GM12878 (cell line): ENCODE measurements at regions not wholly inside any gene's neighbourhood (a gene's known extent, or its start where the extent isn't known, plus 50 kb on each side); places are given as distances from the start of the nearest gene placed in this dataset.

Source experiments
- ATAC-seq: fragments of 200-7000 bp; cut with Tn5 transposase; 3 replicates; pipeline ENCODE4 v1.9.1; 2020; ENCODE audit warnings: mild to moderate bottlenecking, moderate library complexity
- BruUV-seq: library from RNA; stranded (reverse); fragments of 400-500 nt; replicated peaks from 2 replicates; lab custom pipeline; 2021; lab: Mats Ljungman, UMichigan
- CTCF ChIA-PET: fragments of 300-600 bp; sonication (Branson Sonifier 250); formaldehyde crosslinking; extraction: SDS; loops from one replicate; lab custom pipeline; 2021; ENCODE audit warnings: inconsistent platforms; lab: Yijun Ruan, JAX
- POLR2A ChIA-PET: fragments of 350-600 bp; formaldehyde crosslinking; extraction: SDS; loops from one replicate; lab custom pipeline; 2021; ENCODE audit warnings: inconsistent platforms; lab: Charles Lee
- RAD21 ChIA-PET: fragments of 300-600 bp; sonication (Branson Sonifier 250); formaldehyde crosslinking; loops from one replicate; lab custom pipeline; 2023; ENCODE audit warnings: antibody characterized with exemption; ENCODE audit not compliant: unreplicated experiment; lab: Charles Lee
- SMC1A ChIA-PET: fragments of 300-600 bp; sonication (Branson Sonifier 250); formaldehyde crosslinking; loops from one replicate; lab custom pipeline; 2023; ENCODE audit not compliant: unreplicated experiment, uncharacterized antibody; lab: Charles Lee
- DNase-seq: peaks from one replicate; pipeline ENCODE4 v3.0.0-alpha.2; 2011; ENCODE audit warnings: low read depth, low spot score
- FAIRE-seq: peaks from 3 replicates; lab custom pipeline; 2011; peaks lifted over from hg19 to GRCh38; lab: Jason Lieb, UNC
- H2AFZ ChIP-seq: 2 replicates; pipeline ENCODE4 v1.6.0; 2011; ENCODE audit warnings: low read depth, low read length, control low read depth; ENCODE audit not compliant: control insufficient read depth
- H3K27ac ChIP-seq: 2 replicates; pipeline ENCODE4 v1.5.1; 2011; ENCODE audit warnings: control low read depth; ENCODE audit not compliant: control insufficient read depth, insufficient read depth
- H3K27me3 ChIP-seq, 2 experiments: replicated peaks in 1 of 2; 2 replicates each; pipeline versions ENCODE4 v1.6.0 to v1.6.1; 2011; ENCODE audit warnings: low read length in 1 of 2; ENCODE audit not compliant: control insufficient read depth in 2 of 2, insufficient read depth in 2 of 2
- H3K36me3 ChIP-seq, 2 experiments: 2 replicates each; pipeline ENCODE4 v1.5.1; 2011; ENCODE audit warnings: low read length in 1 of 2; ENCODE audit not compliant: control insufficient read depth in 2 of 2, insufficient read depth in 2 of 2
- H3K4me1 ChIP-seq: 2 replicates; pipeline ENCODE4 v1.6.1; 2011; ENCODE audit warnings: mild to moderate bottlenecking, low read length, moderate library complexity, mixed read lengths; ENCODE audit not compliant: control insufficient read depth, insufficient read depth
- H3K4me2 ChIP-seq: 2 replicates; pipeline ENCODE4 v1.6.0; 2011; ENCODE audit warnings: control low read depth; ENCODE audit not compliant: control insufficient read depth, insufficient read depth
- H3K4me3 ChIP-seq: fragments of 200-600 bp; sonication (generic); 2 replicates; pipeline ENCODE4 v1.5.1; 2016
- H3K79me2 ChIP-seq: 2 replicates; pipeline ENCODE4 v1.6.0; 2011; ENCODE audit warnings: low read length; ENCODE audit not compliant: control insufficient read depth, insufficient read depth
- H3K9ac ChIP-seq: 2 replicates; pipeline ENCODE4 v1.8.0; 2011; ENCODE audit warnings: low read length, control low read depth, mixed read lengths; ENCODE audit not compliant: control insufficient read depth, insufficient read depth
- H3K9me3 ChIP-seq: replicated peaks from 3 replicates; pipeline ENCODE4 v1.5.1; 2011; ENCODE audit warnings: mild to moderate bottlenecking, low read length; ENCODE audit not compliant: control insufficient read depth, insufficient read depth
- H4K20me1 ChIP-seq: 2 replicates; pipeline ENCODE4 v1.6.0; 2011; ENCODE audit not compliant: control insufficient read depth, insufficient read depth
- ELK1 ChIP-seq: IDR thresholded peaks from 2 replicates; pipeline ENCODE4 v1.6.1; 2012; ENCODE audit warnings: low read depth, low read length, improper control_type of control experiment
- HDGF ChIP-seq: fragments of 450-650 bp; IDR thresholded peaks from 2 replicates; pipeline ENCODE4 v1.6.1; 2016; ENCODE audit warnings: antibody characterized with exemption
- PAX8 ChIP-seq: fragments of 450-650 bp; IDR thresholded peaks from 2 replicates; pipeline ENCODE4 v1.6.1; 2017; ENCODE audit warnings: mild to moderate bottlenecking, moderate library complexity
- RUNX3 ChIP-seq: IDR thresholded peaks from 2 replicates; pipeline ENCODE4 v1.6.1; 2012; ENCODE audit warnings: low read length, inconsistent platforms
- SIN3A ChIP-seq: IDR thresholded peaks from 2 replicates; pipeline ENCODE4 v1.6.1; 2012; ENCODE audit warnings: low read depth, low read length, improper control_type of control experiment
- USF1 ChIP-seq: IDR thresholded peaks from 2 replicates; pipeline ENCODE4 v1.6.1; 2011; ENCODE audit warnings: borderline replicate concordance, low read depth, mild to moderate bottlenecking, moderate library complexity, mixed read lengths, low read length; ENCODE audit not compliant: insufficient read depth; ENCODE audit errors: extremely low read length
- WGBS: methylation state at CpG from one replicate; pipeline ENCODE4 v1.1.6; 2016; ENCODE audit warnings: low lambda C conversion rate; ENCODE audit not compliant: insufficient replicate concordance, insufficient coverage; ENCODE audit errors: missing lambda C conversion rate; 5-methylcytosine and 5-hydroxymethylcytosine counted together
- in situ Hi-C: fragments of 300-500 bp; cut with MboI; formaldehyde crosslinking; loops from 9 replicates; pipeline ENCODE4 v1.14.3; 2018; ENCODE audit warnings: mixed read lengths
- intact Hi-C: fragments of 100-400 bp; cut with micrococcal nuclease; formaldehyde crosslinking; loops from one replicate; pipeline ENCODE4 v1.14.2; 2022; ENCODE audit not compliant: unreplicated experiment
- TF ChIP-seq, protein P1 (sequence below): IDR thresholded peaks from 2 replicates; pipeline ENCODE4 v1.6.1; 2012; ENCODE audit warnings: improper control_type of control experiment, low read depth, low read length; ENCODE audit not compliant: insufficient replicate concordance
- TF ChIP-seq, protein P2 (sequence below): fragments of 450-650 bp; formaldehyde crosslinking; IDR thresholded peaks from 2 replicates; pipeline ENCODE4 v1.4.0; 2022; ENCODE audit warnings: mild to moderate bottlenecking, moderate library complexity
- TF ChIP-seq, protein P3 (sequence below): fragments of 150-350 bp; IDR thresholded peaks from 2 replicates; pipeline ENCODE4 v1.6.1; 2014; ENCODE audit warnings: mild to moderate bottlenecking, low read depth, low read length

DNA sequence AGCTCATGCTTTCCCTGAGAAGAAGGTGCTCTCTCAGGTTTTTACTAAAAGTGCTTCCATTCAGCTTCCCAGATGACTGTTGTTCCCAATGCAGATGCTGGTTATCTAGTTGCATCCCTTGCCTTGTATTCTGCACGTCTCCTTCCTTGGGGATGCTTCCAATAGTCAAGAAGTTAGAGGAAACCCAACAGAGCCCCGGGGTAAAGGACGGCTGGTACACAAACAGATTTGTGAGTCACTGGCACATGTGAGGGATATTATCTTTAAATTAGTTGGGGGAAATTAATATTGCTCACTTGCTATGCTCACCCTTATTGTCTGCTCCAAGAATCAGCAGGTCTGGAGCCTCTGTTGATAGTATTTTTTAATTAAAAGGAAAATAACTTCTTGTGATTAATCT is 465.2 kb upstream of the BOD1L1 start:
- POLR2A ChIA-PET = no interaction called here
- intact Hi-C loops = no loop called here
- no peak for FAIRE-seq
- H3K79me2 ChIP-seq = no peaks in the 10 kb centered on the region
- no peak for ATAC-seq
- DNase-seq = no peak
- no peaks in the 10 kb centered on the region for H3K36me3 ChIP-seq
- H4K20me1 ChIP-seq = no peaks in the 10 kb centered on the region
- H3K4me3 ChIP-seq = no peak overlapping the region
- in situ Hi-C loops = no loop called here
- H2AFZ ChIP-seq = no peak overlapping the region
- no TSS peak for BruUV-seq
- no peaks in the 10 kb centered on the region for H3K9me3 ChIP-seq
- H3K9ac ChIP-seq = no peak overlapping the region
- H3K4me1 ChIP-seq = no peaks in the 10 kb centered on the region
- SMC1A ChIA-PET = no interaction called here
- RAD21 ChIA-PET = no interaction called here
- H3K27ac ChIP-seq = no peak overlapping the region
- no peak overlapping the region for H3K4me2 ChIP-seq
- WGBS = 10% methylated on average over 3 of the region's 3 CpGs
- H3K27me3 ChIP-seq = no peaks in the 10 kb centered on the region; a peak in 1 of 4 replicates
- CTCF ChIA-PET = interaction anchor here (0.6 kb wide), 1 partner anchor 1789 kb away, joined by 3 read pairs; no protein-coding TSS in a partner anchor
- TF ChIP-seq ELK1 (no peak), RUNX3 (no peak), HDGF (no peak), SIN3A (no peak), USF1 (no peak), PAX8 (no peak)
- TF ChIP-seq, protein P1, sequence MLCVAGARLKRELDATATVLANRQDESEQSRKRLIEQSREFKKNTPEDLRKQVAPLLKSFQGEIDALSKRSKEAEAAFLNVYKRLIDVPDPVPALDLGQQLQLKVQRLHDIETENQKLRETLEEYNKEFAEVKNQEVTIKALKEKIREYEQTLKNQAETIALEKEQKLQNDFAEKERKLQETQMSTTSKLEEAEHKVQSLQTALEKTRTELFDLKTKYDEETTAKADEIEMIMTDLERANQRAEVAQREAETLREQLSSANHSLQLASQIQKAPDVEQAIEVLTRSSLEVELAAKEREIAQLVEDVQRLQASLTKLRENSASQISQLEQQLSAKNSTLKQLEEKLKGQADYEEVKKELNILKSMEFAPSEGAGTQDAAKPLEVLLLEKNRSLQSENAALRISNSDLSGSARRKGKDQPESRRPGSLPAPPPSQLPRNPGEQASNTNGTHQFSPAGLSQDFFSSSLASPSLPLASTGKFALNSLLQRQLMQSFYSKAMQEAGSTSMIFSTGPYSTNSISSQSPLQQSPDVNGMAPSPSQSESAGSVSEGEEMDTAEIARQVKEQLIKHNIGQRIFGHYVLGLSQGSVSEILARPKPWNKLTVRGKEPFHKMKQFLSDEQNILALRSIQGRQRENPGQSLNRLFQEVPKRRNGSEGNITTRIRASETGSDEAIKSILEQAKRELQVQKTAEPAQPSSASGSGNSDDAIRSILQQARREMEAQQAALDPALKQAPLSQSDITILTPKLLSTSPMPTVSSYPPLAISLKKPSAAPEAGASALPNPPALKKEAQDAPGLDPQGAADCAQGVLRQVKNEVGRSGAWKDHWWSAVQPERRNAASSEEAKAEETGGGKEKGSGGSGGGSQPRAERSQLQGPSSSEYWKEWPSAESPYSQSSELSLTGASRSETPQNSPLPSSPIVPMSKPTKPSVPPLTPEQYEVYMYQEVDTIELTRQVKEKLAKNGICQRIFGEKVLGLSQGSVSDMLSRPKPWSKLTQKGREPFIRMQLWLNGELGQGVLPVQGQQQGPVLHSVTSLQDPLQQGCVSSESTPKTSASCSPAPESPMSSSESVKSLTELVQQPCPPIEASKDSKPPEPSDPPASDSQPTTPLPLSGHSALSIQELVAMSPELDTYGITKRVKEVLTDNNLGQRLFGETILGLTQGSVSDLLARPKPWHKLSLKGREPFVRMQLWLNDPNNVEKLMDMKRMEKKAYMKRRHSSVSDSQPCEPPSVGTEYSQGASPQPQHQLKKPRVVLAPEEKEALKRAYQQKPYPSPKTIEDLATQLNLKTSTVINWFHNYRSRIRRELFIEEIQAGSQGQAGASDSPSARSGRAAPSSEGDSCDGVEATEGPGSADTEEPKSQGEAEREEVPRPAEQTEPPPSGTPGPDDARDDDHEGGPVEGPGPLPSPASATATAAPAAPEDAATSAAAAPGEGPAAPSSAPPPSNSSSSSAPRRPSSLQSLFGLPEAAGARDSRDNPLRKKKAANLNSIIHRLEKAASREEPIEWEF = no peak
- TF ChIP-seq, protein P2, sequence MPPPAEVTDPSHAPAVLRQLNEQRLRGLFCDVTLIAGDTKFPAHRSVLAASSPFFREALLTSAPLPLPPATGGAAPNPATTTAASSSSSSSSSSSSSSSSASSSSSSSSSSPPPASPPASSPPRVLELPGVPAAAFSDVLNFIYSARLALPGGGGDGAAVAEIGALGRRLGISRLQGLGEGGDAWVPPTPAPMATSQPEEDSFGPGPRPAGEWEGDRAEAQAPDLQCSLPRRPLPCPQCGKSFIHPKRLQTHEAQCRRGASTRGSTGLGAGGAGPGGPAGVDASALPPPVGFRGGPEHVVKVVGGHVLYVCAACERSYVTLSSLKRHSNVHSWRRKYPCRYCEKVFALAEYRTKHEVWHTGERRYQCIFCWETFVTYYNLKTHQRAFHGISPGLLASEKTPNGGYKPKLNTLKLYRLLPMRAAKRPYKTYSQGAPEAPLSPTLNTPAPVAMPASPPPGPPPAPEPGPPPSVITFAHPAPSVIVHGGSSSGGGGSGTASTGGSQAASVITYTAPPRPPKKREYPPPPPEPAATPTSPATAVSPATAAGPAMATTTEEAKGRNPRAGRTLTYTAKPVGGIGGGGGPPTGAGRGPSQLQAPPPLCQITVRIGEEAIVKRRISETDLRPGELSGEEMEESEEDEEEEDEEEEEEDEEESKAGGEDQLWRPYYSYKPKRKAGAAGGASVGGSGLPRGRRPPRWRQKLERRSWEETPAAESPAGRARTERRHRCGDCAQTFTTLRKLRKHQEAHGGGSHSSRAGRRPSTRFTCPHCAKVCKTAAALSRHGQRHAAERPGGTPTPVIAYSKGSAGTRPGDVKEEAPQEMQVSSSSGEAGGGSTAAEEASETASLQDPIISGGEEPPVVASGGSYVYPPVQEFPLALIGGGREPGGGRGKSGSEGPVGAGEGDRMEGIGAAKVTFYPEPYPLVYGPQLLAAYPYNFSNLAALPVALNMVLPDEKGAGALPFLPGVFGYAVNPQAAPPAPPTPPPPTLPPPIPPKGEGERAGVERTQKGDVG (CRISPR knock-in tag) = no peak
- TF ChIP-seq, protein P3, sequence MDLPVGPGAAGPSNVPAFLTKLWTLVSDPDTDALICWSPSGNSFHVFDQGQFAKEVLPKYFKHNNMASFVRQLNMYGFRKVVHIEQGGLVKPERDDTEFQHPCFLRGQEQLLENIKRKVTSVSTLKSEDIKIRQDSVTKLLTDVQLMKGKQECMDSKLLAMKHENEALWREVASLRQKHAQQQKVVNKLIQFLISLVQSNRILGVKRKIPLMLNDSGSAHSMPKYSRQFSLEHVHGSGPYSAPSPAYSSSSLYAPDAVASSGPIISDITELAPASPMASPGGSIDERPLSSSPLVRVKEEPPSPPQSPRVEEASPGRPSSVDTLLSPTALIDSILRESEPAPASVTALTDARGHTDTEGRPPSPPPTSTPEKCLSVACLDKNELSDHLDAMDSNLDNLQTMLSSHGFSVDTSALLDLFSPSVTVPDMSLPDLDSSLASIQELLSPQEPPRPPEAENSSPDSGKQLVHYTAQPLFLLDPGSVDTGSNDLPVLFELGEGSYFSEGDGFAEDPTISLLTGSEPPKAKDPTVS = no peak
